IgD-negative memory B cell (primary cell): ENCODE measurements at regions not wholly inside any gene's neighbourhood (a gene's known extent, or its start where the extent isn't known, plus 50 kb on each side); places are given as distances from the start of the nearest gene placed in this dataset.
A peak's percentile ranks its signal among the peaks of the same experiment; 100 is the strongest.

Source experiments
- H3K27ac Mint-ChIP-seq, 3 donors: one replicate each; pipeline ENCODE4 v1.8.0; 2020 to 2022; ENCODE audit warnings: mild to moderate bottlenecking in 3 of 3, mixed read lengths in 3 of 3, moderate library complexity in 1 of 3
- H3K27me3 Mint-ChIP-seq: one replicate; pipeline ENCODE4 v1.8.0; 2021; ENCODE audit warnings: mixed read lengths
- H3K36me3 Mint-ChIP-seq: one replicate; pipeline ENCODE4 v1.8.0; 2020; ENCODE audit warnings: mild to moderate bottlenecking, mixed read lengths
- H3K4me1 Mint-ChIP-seq, 3 donors: one replicate each; pipeline ENCODE4 v1.8.0; 2020 to 2022; ENCODE audit warnings: mixed read lengths in 3 of 3, mild to moderate bottlenecking in 1 of 3
- H3K4me3 Mint-ChIP-seq, 4 donors: one replicate each; pipeline ENCODE4 v1.8.0; 2020 to 2022; ENCODE audit warnings: mild to moderate bottlenecking in 4 of 4, mixed read lengths in 4 of 4, moderate library complexity in 3 of 4
- H3K9me3 Mint-ChIP-seq, 3 donors: one replicate each; pipeline ENCODE4 v1.8.0; 2020 to 2021; ENCODE audit warnings: mixed read lengths in 3 of 3, mild to moderate bottlenecking in 1 of 3

DNA sequence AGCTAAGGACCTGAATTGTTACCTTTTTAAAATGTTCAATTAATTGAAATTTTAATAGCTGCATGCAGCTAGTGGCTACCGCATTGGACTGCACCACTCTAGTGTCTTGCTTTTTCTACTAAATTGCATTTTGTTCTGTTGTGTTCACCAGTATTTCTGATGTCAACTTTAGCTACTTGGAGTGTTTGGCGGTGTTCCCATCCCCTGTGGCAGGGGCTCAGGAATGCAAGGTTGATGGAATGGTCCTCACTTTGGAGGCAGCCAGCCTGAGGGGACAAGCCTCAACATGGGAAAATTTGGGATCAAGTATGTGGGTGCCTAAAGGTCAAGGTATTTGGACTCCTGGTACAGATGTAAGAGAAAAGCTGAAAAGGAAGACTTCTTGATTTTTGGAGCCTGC is 194.6 kb upstream of the PRNP start:
- Mint-ChIP-seq H3K9me3 (peaks cover 0 to 3% (median 1%) of the 10 kb centered on the region in 3 donors), H3K36me3 (no peaks in the 10 kb centered on the region), H3K4me1 (no peaks in the 10 kb centered on the region)

DNA sequence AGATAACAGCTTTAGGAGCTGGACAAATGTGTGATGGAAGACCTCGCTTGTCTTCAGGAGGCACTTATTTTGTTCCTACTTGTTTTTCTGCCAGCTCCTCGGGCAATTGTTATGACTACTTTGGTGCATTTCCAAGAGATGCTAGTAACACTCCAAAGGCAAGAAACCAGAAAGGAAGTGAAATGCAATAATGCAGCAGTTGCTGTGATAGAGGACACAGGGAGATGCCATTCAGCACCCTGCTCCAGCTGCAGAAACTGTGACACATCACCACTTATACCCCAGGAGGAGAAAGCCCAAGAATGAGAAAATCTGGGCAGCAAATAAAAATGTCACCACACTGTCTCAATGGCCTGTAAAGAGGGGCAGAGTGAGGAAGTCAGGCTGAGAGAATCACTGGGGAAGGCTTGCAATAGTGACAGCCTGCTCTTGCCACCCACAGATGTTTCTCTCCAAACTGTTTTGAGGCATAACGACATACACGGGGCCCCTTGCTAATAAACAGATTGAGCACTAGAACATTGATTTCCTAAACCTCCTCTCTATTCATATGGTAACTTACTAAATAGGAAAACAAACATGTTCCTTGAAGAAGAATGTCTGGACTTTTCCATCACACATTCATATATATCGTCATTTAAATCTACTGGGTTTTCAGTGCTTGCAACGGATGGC is 195.5 kb upstream of the PRNP start:
- Mint-ChIP-seq H3K27ac (no peak overlapping the region), H3K9me3 (peaks cover 0 to 1% (median 0%) of the 10 kb centered on the region in 3 donors), H3K36me3 (no peaks in the 10 kb centered on the region), H3K4me3 (no peak overlapping the region), H3K4me1 (no peaks in the 10 kb centered on the region), H3K27me3 (peaks cover 3% of the 10 kb centered on the region)

More for the DNA sequence above, 194.6 kb upstream of the PRNP start:
- Mint-ChIP-seq H3K27ac (no peak overlapping the region), H3K4me3 (no peak overlapping the region), H3K27me3 (peaks cover 3% of the 10 kb centered on the region)

DNA sequence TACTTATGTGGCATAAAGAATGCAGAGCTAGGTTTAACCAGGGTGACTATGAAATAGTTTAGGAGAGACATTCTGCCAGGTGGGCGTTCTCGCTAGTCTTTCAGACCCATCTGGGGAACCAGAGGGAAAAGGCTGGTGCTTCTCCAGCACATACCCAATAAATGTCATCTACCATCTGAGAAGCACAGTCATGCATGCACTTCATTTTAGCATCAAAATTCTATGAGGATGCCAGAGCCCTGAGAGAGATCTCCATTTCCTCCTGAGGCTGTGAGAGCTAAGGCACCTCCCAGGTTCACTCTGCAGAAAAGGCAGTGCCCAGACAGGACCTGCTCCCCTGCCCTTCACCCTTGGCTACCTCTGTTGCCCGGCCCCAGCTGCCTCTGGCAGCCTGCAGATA is 196.2 kb upstream of the PRNP start:
- Mint-ChIP-seq H3K27me3 (peaks cover 3% of the 10 kb centered on the region), H3K36me3 (no peaks in the 10 kb centered on the region), H3K4me3 (no peak overlapping the region), H3K4me1 (no peaks in the 10 kb centered on the region), H3K27ac (no peak overlapping the region), H3K9me3 (peaks cover 0 to 1% (median 0%) of the 10 kb centered on the region in 3 donors)

DNA sequence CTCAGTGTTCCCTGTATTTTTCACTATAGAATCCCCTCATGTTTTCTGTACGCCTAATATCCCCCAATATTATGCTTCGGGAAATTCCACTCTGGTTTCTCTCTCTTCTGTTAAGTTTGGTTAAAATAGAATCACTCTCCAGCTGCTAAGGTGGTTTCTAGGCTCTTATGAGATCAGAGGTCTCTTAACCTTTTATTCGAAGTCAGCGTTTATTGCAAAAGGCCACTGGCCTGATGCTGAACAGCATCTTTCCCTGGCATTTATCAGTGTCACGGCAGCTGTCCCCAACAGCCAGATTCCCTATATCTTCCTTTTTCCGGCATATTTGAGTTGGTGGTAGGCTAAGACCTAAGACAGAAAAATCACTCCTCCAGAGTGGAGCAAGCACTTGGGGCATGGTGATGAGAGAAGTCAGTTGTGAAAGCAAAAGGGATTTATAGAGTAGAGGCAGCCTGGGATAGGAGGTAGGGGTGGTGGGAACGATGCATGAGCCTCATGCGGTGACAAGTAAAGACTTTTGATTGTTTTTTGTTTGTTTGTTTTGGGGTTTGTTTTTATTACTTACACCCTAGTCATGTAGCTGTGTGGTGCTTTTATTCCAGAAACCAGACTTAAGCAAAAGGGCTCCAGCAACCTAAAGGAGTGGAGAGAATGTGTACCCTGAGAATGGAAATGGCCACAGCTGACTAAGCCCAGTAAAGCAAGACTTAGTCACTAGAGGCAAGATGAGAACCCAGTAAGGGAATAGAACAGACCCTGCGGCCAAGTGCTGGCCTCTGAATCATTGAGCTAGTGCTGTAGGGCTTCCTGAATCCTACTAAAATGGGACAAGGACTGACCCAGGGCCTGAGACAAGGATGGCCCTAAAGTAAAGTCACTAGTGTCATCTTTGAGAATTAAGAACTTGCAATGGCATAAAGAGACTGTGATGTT is 197.6 kb upstream of the PRNP start:
- Mint-ChIP-seq H3K27me3 (peaks cover 11% of the 10 kb centered on the region), H3K9me3 (peaks cover 0 to 1% (median 0%) of the 10 kb centered on the region in 3 donors), H3K27ac (no peak overlapping the region), H3K4me1 (no peaks in the 10 kb centered on the region), H3K4me3 (no peak overlapping the region), H3K36me3 (no peaks in the 10 kb centered on the region)

DNA sequence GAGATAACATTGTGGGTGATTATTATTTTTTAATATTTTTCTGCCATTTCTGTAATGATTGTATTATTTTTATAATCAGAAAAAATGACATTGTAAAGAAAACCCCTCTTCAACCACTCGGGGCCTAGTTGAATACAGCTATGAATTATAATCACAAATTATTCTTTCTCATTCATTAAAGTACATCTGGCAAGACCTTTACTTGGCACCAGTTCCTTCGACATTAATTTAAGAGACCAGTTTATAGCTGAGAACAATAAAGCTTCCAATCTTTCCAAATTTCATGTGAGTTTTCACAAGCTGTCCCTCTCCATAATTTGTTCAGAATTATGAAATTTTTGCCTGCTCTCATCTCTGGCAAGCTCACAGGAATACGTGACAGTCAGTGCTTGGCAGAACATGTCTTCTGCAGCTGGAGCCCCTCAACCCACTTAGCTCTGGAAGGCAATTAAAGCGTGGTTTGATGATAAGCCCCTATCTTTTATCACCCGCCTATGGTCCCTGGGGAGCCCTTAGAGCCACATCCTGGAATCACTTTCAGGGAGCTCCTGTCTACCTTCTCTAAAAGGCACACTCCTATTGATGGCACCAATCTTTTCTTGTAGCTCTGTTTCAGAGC is 201.8 kb upstream of the PRNP start:
- H3K9me3 Mint-ChIP-seq, result peaks cover 0 to 2% (median 0%) of the 10 kb centered on the region in 3 donors
- H3K27me3 Mint-ChIP-seq, result peaks cover 19% of the 10 kb centered on the region
- H3K4me3 Mint-ChIP-seq, result no peak overlapping the region
- H3K27ac Mint-ChIP-seq, result no peak overlapping the region
- no peaks in the 10 kb centered on the region for H3K4me1 Mint-ChIP-seq
- peaks cover 1% of the 10 kb centered on the region for H3K36me3 Mint-ChIP-seq

DNA sequence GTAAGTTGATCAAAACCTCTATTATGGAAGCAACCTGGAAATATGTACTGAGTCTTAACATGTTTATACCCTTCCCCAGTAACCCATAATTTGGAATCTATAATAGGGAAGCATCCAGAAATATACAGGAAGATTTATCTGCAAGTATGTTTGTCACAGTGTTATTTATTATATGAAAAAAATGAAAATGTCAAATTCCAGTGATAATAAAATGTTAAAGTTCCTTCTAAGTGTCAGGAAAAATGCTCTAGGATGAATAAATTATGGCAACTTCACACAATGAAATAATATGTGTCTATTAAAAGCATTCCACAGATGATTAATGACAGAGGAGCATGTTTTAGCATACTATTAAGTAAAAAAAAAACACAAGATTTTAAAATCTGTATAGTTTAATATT is 202.3 kb upstream of the PRNP start:
- Mint-ChIP-seq H3K4me3 (no peak overlapping the region), H3K9me3 (peaks cover 0 to 2% (median 0%) of the 10 kb centered on the region in 3 donors), H3K27me3 (peaks cover 19% of the 10 kb centered on the region), H3K27ac (no peak overlapping the region), H3K4me1 (no peaks in the 10 kb centered on the region), H3K36me3 (peaks cover 1% of the 10 kb centered on the region)

DNA sequence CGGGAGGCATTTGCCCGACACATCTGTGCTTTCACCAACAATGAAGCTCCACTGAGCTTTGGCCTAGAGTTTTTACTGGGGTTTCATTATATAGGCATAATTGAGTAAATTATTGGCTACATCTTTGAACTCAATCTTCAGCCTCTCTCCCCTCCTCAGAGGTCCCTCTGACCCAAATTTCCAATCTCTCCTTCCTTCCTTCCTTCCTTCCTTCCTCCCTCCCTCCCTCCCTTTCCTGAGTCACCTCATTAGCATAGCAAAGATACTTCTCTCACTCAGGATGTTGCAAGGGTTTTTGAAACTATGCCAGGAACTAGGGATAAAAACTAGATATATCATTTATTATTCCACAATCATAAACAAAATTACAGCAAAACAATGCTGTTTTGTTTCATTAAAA is 202.8 kb upstream of the PRNP start:
- Mint-ChIP-seq H3K36me3 (peaks cover 1% of the 10 kb centered on the region), H3K27me3 (peaks cover 19% of the 10 kb centered on the region), H3K27ac (no peak overlapping the region), H3K9me3 (peaks cover 0 to 2% (median 0%) of the 10 kb centered on the region in 3 donors), H3K4me3 (no peak overlapping the region), H3K4me1 (no peaks in the 10 kb centered on the region)

DNA sequence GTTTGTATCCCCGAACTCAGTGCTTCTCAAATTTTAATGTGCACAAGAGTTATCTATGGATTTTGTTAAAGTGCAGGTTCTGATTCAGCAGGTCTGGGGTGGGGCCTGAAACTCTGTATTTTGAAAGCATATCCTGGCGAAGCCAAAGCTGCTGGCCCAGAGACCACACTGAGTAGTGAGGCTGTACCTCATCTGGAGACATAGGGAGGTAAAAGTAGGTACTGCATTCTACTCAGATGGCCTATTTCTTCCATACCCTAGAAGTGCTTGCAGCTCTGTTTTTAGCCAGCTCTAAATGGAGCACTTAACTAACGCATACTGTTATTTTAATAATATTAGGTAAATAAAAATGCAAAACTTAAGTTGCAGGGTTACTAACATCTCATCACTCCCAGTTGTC is 206.2 kb upstream of the PRNP start:
- Mint-ChIP-seq H3K36me3 (peaks cover 1% of the 10 kb centered on the region), H3K4me3 (no peak overlapping the region), H3K27ac (no peak overlapping the region), H3K4me1 (no peaks in the 10 kb centered on the region), H3K9me3 (peaks cover 0 to 2% (median 0%) of the 10 kb centered on the region in 3 donors), H3K27me3 (peaks cover 19% of the 10 kb centered on the region)

DNA sequence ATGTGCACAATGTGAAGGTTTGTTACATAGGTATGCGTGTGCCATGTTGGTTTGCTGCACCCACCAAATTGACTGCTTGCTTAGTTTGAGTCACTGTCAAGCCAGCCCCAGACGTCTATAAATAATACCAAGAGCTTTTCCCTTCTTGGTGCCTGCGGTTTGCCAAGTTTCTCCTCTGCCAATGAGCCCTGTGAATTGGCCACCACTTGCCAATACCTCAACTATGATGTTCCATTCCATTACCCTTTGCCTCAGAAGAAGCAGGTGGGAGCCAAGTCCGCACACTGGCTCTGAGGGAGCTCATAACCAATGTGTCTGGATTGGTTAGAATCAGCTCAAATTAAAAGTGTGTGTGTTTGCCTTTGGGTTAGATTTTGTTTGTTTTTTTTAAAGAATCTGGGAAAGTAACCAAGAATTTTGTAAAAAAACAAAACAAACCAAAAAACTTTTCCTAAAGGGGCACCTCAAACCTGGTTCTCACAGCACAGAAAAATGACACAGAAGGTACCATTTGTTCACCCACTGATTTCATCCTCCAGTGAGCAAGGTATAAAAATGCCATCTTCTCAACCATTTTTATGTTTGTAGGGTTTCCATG is 209.3 kb upstream of the PRNP start:
- Mint-ChIP-seq H3K4me3 (no peak overlapping the region), H3K9me3 (no peaks in the 10 kb centered on the region), H3K27me3 (peaks cover 9% of the 10 kb centered on the region), H3K27ac (no peak overlapping the region), H3K4me1 (no peaks in the 10 kb centered on the region), H3K36me3 (no peaks in the 10 kb centered on the region)

DNA sequence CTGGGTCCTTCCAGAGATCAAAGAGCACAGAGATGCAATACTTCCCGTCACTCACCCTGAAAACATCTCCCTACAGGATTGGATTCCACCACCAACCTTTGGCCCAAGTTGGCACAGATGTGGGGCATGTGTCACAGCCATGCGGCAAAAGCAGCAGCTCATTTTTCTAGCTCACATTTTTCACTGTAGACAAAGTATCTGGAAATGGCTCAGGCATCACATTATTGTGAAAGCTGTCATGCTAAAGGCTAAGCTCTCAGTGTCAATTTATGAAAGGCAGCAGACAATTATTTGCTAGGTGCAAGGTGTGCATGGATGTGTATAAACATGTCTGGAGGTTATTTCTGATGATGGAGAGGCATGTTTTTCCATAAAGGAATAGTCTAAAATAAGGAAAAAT is 213.3 kb upstream of the PRNP start:
- H3K27ac Mint-ChIP-seq, result no peak overlapping the region
- H3K4me1 Mint-ChIP-seq, result no peaks in the 10 kb centered on the region
- H3K36me3 Mint-ChIP-seq, result no peaks in the 10 kb centered on the region
- peaks cover 11% of the 10 kb centered on the region for H3K27me3 Mint-ChIP-seq
- H3K4me3 Mint-ChIP-seq, result no peak overlapping the region
- H3K9me3 Mint-ChIP-seq, result no peaks in the 10 kb centered on the region

DNA sequence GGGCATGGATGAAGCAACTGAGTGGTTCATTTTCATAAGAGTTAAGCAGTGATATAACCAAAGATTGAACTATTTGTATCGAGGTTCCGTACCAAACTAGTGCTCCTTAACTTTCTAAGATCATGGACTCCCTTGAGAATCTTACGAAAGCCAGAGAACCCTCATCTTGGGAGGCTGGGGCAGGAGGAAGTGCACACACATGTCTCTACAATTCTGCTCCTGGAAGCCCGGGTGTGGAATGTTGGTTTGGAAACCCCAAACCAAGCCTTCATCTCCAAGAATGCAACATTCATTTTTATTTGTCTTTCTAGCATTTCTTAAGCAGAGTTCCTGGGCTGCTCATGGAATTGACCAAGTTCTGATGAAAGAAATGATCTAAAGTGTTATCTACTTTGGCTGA is 215.0 kb upstream of the PRNP start:
- H3K27me3 Mint-ChIP-seq, result peaks cover 8% of the 10 kb centered on the region
- no peaks in the 10 kb centered on the region for H3K4me1 Mint-ChIP-seq
- H3K9me3 Mint-ChIP-seq, result no peaks in the 10 kb centered on the region
- H3K4me3 Mint-ChIP-seq, result no peak overlapping the region
- H3K36me3 Mint-ChIP-seq, result no peaks in the 10 kb centered on the region
- no peak overlapping the region for H3K27ac Mint-ChIP-seq

DNA sequence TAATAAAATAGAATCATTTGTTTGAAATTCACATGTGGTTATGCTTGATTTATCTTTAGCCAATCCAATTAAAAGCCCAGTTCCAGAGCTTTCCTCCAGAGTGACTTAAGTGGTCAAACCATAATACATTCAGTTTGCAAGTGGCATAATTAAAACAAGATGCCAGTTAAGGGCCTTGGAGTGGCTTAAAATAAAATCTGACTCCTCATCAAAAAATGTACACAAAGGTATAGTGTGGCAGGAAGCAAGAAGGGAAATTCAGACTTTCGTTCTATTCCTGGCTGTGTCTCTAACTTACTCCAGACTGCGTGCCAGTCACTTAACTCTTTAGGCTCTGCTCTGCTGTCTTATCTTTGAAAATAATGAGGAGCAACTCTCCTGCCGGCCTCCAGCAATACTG is 215.9 kb upstream of the PRNP start:
- Mint-ChIP-seq H3K27me3 (peaks cover 8% of the 10 kb centered on the region), H3K27ac (no peak overlapping the region), H3K4me1 (no peaks in the 10 kb centered on the region), H3K4me3 (no peak overlapping the region), H3K36me3 (no peaks in the 10 kb centered on the region), H3K9me3 (no peaks in the 10 kb centered on the region)

DNA sequence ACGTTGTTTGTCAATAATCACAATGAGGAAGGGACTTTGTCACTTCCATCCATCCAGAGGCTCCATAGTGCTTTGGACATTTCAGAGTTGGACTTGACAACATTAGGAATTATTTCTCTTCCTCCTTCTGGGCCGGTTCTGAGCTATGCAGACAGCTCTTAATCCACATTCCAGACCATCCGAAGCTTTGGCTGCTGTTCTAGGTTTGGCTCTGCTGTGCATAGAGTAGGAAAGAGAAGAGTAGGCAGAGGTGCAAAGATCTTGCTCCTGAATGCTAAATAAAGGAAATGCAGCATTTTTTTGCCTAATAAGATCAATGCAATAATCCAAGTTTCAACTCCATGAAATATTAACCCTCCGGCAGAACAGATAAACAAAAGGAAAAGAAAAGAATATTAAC is 216.3 kb upstream of the PRNP start:
- Mint-ChIP-seq H3K4me3 (no peak overlapping the region), H3K27ac (no peak overlapping the region), H3K36me3 (no peaks in the 10 kb centered on the region), H3K27me3 (peaks cover 8% of the 10 kb centered on the region), H3K9me3 (no peaks in the 10 kb centered on the region), H3K4me1 (no peaks in the 10 kb centered on the region)

DNA sequence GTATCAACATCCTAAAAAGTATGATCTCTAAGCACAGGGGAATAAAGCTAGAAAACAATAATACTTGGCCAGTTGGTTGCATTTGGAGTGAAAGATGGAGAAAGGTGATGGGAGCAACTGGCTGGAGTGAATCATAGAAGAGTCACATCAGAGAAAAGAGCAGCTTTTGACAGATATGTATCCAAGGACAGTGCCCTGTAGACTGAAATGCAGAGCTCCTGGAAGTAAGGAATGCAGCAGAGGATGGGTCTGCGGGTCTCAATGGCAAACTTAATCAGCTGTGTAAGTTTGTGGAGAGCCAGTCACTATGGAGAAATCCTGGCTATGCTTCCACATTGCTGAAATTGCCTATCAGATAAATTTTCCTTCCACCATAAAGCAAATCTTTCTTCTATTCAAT is 218.1 kb upstream of the PRNP start:
- peaks cover 8% of the 10 kb centered on the region for H3K27me3 Mint-ChIP-seq
- H3K27ac Mint-ChIP-seq, result peak overlapping the region in 1 of 3 donors; percentile 28
- no peaks in the 10 kb centered on the region for H3K4me1 Mint-ChIP-seq
- H3K9me3 Mint-ChIP-seq, result peaks cover 0 to 1% (median 0%) of the 10 kb centered on the region in 3 donors
- H3K36me3 Mint-ChIP-seq, result no peaks in the 10 kb centered on the region
- H3K4me3 Mint-ChIP-seq, result no peak overlapping the region
